HG02763 (cell line): ENCODE measurements at regions not wholly inside any gene's neighbourhood (a gene's known extent, or its start where the extent isn't known, plus 50 kb on each side); places are given as distances from the start of the nearest gene placed in this dataset.
"Not testable (repeated sequence)": the region's sequence is repeated elsewhere in the genome, so short reads cannot be mapped to it uniquely, and the experiment has no call there.

Experiments
- ATAC-seq: cut with Tn5 transposase; IDR thresholded peaks from one replicate; pipeline ENCODE4 v1.9.1; 2021; ENCODE audit warnings: mild to moderate bottlenecking, moderate library complexity; ENCODE audit not compliant: unreplicated experiment

- no peak for ATAC-seq
Measured at GRCh38 chr1:30001011-30001731, 722.2 kb downstream of the MATN1 start.

- ATAC-seq = no peak
Measured at GRCh38 chr1:30000266-30000665, 723.1 kb downstream of the MATN1 start.

GRCh38 chr1:29999595-29999994 lies 723.8 kb downstream of the MATN1 start:
- no peak for ATAC-seq

- no peak for ATAC-seq
Measured at GRCh38 chr1:29998686-29999085, 724.7 kb downstream of the MATN1 start.

- ATAC-seq = not testable (repeated sequence)
Measured at GRCh38 chr1:29997818-29998217, 725.6 kb downstream of the MATN1 start.

GRCh38 chr1:29993950-29994349 lies 729.4 kb downstream of the MATN1 start:
- no peak for ATAC-seq

- no peak for ATAC-seq
Measured at GRCh38 chr1:29991815-29992214, 731.6 kb downstream of the MATN1 start.

GRCh38 chr1:29991025-29991424 lies 732.4 kb downstream of the MATN1 start:
- no peak for ATAC-seq

GRCh38 chr1:29990304-29990703 lies 733.1 kb downstream of the MATN1 start:
- no peak for ATAC-seq

- ATAC-seq = no peak
Measured at GRCh38 chr1:29986986-29987385, 736.4 kb downstream of the MATN1 start.

- ATAC-seq = no peak
Measured at GRCh38 chr1:29985606-29985945, 737.8 kb downstream of the MATN1 start.

GRCh38 chr1:29984862-29985605 lies 738.4 kb downstream of the MATN1 start:
- ATAC-seq = no peak

GRCh38 chr1:29984166-29984861 lies 739.1 kb downstream of the MATN1 start:
- no peak for ATAC-seq

- no peak for ATAC-seq
Measured at GRCh38 chr1:29983321-29983720, 740.1 kb downstream of the MATN1 start.

GRCh38 chr1:29981586-29982239 lies 741.7 kb downstream of the MATN1 start:
- ATAC-seq = no peak

- ATAC-seq = no peak
Measured at GRCh38 chr1:29977550-29977949, 741.2 kb downstream of the PTPRU start.

GRCh38 chr1:29975036-29975694 lies 738.8 kb downstream of the PTPRU start:
- ATAC-seq = no peak

- ATAC-seq = no peak
Measured at GRCh38 chr1:29974316-29974724, 738.0 kb downstream of the PTPRU start.

GRCh38 chr1:29973406-29973805 lies 737.1 kb downstream of the PTPRU start:
- no peak for ATAC-seq

- ATAC-seq = no peak
Measured at GRCh38 chr1:29972421-29973053, 736.2 kb downstream of the PTPRU start.
